OCI-LY1 (cell line): ENCODE measurements at regions not wholly inside any gene's neighbourhood (a gene's known extent, or its start where the extent isn't known, plus 50 kb on each side); places are given as distances from the start of the nearest gene placed in this dataset.

ENCODE experiments used
- CTCF ChIP-seq: fragments of 200-600 bp; sonication (generic), shearing (Covaris generic); IDR thresholded peaks from 2 replicates; pipeline ENCODE4 v1.5.1; 2017; ENCODE audit warnings: mild to moderate bottlenecking, antibody characterized with exemption, low read length, moderate library complexity, mixed read lengths
- EZH2 ChIP-seq: fragments of 200-600 bp; sonication (generic), shearing (Covaris generic); IDR thresholded peaks from 2 replicates; pipeline ENCODE4 v1.8.0; 2017; ENCODE audit warnings: borderline replicate concordance, mixed run types, mild to moderate bottlenecking, antibody characterized with exemption, low read length, moderate library complexity, mixed read lengths

GRCh38 chr7:142477079-142477651 lies 219.3 kb upstream of the PRSS58 start:
- TF ChIP-seq EZH2 (no peak), CTCF (no peak)
